T-helper 1 cell treated with Interleukin-12 subunit alpha and Interleukin-12 subunit beta and Interleukin-4 antibody, amounts not matched to agents 30 ng/mL and 1 ng/mL, for 36 hours (primary cell): ENCODE measurements at regions not wholly inside any gene's neighbourhood (a gene's known extent, or its start where the extent isn't known, plus 50 kb on each side); places are given as distances from the start of the nearest gene placed in this dataset.
"Not testable (repeated sequence)": the region's sequence is repeated elsewhere in the genome, so short reads cannot be mapped to it uniquely, and the experiment has no call there.

Source experiments
- intact Hi-C: fragments of 100-400 bp; cut with micrococcal nuclease; formaldehyde crosslinking; loops from one replicate; pipeline ENCODE4 v1.15.1; 2024

GRCh38 chr16:29237495-29237894, 169.0 kb downstream of the NPIPB11 start:
- intact Hi-C loops: not testable (repeated sequence)

- intact Hi-C loops: not testable (repeated sequence)
These were observed 169.5 kb downstream of the NPIPB11 start for GRCh38 chr16:29237023-29237422.

GRCh38 chr16:29235836-29236370, 170.6 kb downstream of the NPIPB11 start:
- intact Hi-C loops: not testable (repeated sequence)

GRCh38 chr16:29234536-29235275, 171.8 kb downstream of the NPIPB11 start:
- intact Hi-C loops: not testable (repeated sequence)

- intact Hi-C loops: not testable (repeated sequence)
These were observed 172.7 kb downstream of the NPIPB11 start for GRCh38 chr16:29233705-29234404.

- intact Hi-C loops: no loop called here
These were observed 173.5 kb downstream of the NPIPB11 start for GRCh38 chr16:29232811-29233704.

GRCh38 chr16:29232160-29232705, 174.3 kb downstream of the NPIPB11 start:
- intact Hi-C loops: not testable (repeated sequence)

- intact Hi-C loops: no loop called here
These were observed 175.3 kb downstream of the NPIPB11 start for GRCh38 chr16:29231244-29231643.

GRCh38 chr16:29230671-29231096, 175.8 kb downstream of the NPIPB11 start:
- intact Hi-C loops: no loop called here

GRCh38 chr16:29230006-29230668, 176.4 kb downstream of the NPIPB11 start:
- intact Hi-C loops: not testable (repeated sequence)

GRCh38 chr16:29229616-29230005, 176.9 kb downstream of the NPIPB11 start:
- intact Hi-C loops: not testable (repeated sequence)

- intact Hi-C loops: not testable (repeated sequence)
These were observed 177.6 kb downstream of the NPIPB11 start for GRCh38 chr16:29228664-29229611.

GRCh38 chr16:29227751-29228663, 178.5 kb downstream of the NPIPB11 start:
- intact Hi-C loops: not testable (repeated sequence)

- intact Hi-C loops: no loop called here
These were observed 179.7 kb downstream of the NPIPB11 start for GRCh38 chr16:29226782-29227181.

- intact Hi-C loops: not testable (repeated sequence)
These were observed 181.8 kb downstream of the NPIPB11 start for GRCh38 chr16:29224675-29225074.

GRCh38 chr16:29222615-29223014, 183.9 kb downstream of the NPIPB11 start:
- intact Hi-C loops: not testable (repeated sequence)

- intact Hi-C loops: not testable (repeated sequence)
These were observed 184.5 kb downstream of the NPIPB11 start for GRCh38 chr16:29222008-29222407.

- intact Hi-C loops: not testable (repeated sequence)
These were observed 185.1 kb downstream of the NPIPB11 start for GRCh38 chr16:29221281-29221955.
